Fibroblast of skin of back (primary cell): ENCODE measurements at regions not wholly inside any gene's neighbourhood (a gene's known extent, or its start where the extent isn't known, plus 50 kb on each side); places are given as distances from the start of the nearest gene placed in this dataset.
"Not testable (repeated sequence)": the region's sequence is repeated elsewhere in the genome, so short reads cannot be mapped to it uniquely, and the experiment has no call there.

Source experiments
- DNase-seq: peaks from one replicate; pipeline ENCODE4 v3.0.0-alpha.2; 2013

DNA sequence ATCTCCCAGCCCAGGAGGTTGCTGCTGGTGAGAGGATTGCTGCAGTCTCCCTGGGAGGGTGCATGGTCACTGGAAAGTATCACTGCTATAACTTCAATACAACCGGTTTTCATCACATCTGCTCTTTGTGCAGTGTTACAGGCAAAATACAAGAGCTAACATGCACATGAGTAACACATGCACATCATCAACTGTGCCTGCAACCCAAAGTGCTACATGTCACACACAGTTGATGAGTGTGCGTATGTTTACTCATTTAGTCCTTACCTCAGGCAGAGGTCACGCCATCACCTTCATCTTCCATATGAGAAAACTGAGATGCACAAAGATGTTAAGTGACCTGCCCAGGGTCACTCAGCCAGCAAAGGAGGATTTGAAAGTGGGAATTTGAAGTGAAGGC is 277.7 kb downstream of the FAM72C start:
- no peak for DNase-seq

DNA sequence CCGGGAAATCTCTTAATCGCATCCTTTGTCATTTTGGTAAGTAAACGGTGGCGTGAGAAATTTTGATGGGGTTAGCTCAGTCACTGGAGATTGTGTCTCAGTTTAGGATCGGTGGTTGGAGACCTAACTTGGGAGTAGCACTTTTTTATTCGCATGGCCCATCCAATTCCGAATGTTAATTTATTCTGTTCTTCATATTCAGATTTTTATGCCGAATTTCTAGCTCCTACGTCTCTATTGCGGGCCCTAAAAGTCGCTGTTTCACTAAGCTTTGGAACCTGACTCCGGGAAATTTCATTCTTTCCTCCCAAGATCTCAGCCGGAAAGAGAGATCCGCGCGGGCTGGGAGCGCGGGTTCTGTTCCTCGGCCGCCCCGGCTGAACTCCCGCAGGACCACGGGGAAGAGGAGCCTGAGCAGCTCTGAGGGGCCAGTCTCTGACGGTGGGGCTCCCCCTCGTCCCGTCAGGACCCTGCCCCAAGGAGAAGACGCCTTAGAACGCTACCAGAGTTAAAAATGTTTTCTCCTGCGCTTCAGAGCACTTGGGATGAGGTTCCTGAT is 279.7 kb downstream of the FAM72C start:
- no peak for DNase-seq

DNA sequence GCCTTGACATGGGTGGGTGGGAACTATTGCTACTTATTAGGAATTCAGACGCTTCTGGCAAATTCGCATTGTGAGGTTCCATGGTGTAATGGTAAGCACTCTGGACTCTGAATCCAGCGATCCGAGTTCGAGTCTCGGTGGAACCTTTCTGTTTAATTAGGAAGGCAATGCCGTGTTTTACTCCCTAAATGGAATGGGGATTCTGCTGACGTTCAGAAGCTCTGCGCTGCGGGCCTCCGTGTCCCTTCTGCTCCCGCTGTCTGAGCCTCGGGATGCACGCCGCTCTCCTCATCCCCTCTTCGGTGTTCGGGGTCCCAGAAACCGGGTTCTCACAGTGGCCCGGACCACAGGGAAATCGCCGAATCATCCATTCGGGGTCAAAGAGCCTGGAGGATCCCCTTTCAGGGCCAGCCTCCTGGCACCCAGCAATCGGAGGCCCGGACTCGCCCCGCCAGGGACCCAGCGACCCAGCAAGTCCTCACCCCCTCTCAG is 280.3 kb downstream of the FAM72C start:
- no peak for DNase-seq

DNA sequence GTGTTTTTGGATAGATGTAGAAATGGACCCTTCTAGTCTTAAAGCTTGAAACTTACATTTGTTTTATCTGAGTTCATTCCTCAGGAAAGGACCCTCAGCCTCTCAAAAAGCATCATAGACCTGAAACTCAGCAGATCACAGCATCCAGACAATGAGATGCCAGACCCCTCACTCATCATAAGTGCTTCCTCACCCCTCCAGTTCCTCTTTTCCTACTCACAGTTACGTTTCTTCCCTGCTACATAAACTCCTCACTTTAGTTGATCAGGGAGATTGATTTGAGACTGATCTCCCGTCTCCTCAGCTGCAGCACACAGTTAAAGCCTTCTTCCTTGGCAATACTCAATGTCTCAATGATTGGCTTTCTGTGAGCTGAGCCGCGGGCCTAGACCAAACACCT is 282.0 kb downstream of the FAM72C start:
- no peak for DNase-seq

DNA sequence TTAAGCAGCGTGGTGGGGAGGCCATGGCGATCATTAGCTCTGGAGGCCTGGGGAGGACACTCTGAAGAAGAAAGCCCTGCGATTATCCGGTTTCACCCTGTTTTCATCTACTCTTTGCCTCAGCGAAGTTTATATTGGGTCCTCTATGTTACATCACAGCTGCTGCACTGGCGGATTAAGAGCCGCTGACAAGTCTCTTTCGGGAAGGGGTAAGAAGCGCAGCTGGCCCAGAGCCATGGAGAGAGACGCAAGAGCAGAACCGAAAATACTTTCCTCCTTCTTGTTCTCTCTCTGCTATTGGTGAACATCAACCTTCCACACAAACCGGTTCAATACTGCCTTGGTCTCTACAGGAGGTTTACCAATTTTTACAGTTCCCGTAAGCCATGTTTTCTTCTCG is 291.5 kb downstream of the FAM72C start:
- DNase-seq, result no peak

DNA sequence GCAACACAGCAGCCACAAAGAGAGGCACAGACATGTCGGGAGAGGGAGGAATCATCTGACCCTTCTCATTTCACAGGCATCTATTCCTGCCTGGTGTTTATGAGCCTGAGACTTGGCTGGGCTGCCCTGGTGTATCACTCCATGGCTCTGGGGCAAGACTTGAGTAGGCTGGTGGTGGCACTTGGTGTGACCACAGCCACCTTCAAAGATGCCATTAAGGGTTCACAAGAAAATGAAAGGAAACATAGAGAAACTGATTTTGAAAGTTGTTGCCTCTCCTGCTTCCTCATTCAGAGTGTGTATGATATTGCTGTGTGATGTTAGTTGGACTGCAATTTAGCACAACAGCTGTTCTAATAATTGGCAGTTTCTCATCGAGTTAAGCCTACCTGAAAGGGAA is 298.8 kb downstream of the FAM72C start:
- DNase-seq, result no peak

DNA sequence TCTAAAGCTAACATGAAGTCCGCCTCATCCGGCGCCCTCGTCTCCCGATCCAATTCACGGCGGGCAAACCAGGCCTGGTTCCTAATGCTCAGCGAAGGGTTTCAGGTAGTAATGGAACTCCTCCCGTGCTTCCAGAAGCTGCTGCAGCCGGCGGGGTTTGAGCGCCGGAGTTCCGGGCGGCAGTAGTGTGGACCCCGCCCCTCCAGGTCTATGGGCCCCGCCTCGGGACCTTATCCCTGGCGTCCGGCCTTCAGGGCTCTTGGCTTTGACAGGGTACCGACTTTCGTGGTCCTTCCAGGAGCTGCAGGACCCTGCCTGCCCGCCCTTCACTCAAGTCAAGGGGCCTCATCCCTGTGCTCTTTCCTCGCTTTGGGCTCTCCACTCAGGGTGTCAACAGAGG is 304.1 kb downstream of the FAM72C start:
- no peak for DNase-seq

DNA sequence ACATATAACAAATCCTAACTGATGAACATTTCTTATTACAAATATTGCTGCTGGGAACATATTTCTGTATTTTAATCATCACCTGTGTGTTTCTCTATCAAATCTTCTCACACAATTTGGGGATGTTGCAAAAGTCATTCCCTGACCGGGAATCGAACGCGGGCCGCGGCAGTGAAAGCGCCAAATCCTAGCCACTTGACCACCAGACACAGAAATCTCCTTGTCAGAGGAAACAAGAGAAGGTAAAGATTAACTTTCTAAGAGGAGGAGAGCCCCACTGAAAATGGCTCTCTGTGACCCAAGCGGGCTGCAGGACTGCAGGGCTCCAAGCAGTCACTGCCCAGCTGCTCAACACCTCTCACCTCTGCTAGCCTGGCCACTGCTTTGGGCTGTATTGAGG is 304.9 kb downstream of the FAM72C start:
- no peak for DNase-seq

DNA sequence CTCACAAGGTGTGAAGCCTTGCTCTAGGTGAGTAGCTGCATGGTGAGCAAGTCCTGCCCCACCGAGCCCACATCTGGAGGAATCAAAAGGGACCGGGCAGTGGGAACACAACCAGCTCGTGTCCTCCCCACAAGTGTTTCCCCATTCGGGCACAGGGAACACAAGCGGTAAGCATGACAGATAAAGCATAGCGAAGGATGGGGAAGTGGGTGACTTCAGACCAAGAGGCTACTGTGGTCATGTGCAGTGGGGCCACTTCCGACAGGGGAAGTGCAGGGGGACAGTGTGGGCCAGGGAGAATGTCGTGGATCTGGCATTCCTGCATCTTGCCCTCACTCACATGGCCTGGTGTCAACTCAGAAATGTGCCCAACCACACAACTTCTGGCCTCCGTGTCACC is 306.2 kb downstream of the FAM72C start:
- DNase-seq, result no peak

DNA sequence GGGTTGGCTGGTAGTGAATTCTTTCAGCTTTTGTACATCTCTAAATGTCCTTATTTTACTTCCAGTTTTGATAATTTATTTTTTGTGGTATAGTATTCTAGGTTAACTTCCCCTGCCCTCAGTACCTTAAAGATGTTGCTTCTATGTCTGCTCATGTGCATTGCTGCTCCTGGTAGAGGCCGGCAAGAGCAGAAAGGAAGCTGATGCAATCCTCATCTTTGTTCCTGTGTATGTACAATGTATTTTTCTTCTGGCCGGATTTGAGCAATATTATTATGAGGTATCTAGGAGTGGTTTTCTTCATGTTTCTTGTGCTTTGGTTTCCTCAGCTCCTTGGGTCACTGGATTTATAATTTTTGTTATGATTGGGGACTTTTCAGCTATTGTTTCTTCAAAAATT is 308.7 kb downstream of the FAM72C start:
- DNase-seq, result not testable (repeated sequence)

DNA sequence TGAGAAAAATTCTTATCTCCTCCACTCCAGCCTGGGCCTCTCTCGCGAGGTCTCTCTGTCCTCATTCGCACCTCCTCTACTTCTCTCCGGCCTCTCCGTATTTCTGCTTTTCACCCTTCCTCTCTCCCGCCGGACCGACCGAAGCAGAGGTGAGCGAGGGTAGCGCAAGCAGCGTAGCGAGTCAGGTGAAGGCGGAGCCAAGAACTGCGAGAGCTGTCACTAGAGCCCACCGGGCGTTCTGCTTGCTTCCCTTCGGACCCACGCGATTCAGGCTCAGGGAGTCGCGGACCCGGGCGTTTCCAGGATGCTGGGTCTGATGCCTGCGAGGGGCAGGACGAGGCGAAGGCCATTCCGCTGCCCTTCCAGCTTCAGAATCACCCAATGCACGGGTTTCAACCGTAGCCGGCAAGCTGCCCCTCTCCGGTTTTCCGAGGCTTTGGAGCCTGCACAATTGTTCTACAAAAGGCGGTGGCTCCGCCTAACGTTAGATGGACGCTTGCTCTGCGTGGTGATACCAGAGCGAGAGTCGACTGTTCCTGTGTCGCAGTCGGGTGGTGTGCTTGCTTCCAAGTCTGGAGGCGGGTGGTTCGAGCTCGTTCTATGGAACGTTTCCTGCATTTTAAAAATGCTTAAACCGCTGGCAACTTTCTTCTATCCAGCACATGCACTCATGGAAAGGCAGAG is 310.2 kb downstream of the FAM72C start:
- DNase-seq, result no peak

DNA sequence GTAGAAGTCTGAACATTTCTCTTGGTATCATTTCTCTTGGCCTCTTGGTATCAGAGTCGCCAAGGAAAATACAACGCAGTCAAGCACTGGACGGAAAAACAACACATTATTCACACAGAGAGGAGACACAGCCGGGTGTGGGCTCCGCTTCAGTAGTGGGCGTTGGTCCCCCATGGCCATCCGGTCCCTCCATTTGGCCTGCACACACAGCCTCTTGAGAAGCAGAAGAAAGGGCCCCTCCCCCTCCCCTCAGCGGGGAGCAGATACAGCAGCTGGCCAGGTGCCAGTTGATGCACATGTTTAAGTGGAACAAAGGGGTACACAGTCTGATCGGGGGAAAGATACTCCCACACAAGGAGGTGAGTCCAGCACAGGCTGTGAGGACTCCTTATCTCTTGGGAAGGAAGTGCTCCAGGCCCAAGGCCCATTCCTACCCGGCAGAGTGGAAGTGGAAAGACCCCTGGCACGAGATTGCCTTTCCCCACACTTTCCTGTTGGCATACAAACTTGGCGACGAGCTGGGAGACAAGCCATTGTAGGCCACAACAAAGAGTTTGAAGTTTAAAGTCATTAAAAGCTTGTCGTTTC is 311.3 kb downstream of the FAM72C start:
- no peak for DNase-seq

DNA sequence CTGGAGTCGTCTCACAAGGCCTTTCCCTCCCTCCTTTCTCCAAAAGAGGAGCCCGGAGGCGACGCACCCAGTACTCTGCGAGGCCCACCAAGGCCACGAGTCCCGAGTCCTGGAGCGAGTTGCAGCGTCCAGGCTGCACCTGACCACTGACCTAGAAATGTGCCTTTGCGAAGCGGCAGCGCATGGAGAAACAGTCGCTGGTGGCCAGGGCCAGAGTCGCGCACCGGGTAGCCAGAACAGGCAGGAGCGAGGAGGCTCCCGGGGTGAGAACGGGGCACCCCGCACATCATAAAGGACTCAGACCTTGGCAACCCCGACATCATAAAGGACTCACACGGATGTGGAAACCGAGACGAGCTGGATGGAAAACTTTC is 318.4 kb downstream of the FAM72C start:
- DNase-seq, result no peak

DNA sequence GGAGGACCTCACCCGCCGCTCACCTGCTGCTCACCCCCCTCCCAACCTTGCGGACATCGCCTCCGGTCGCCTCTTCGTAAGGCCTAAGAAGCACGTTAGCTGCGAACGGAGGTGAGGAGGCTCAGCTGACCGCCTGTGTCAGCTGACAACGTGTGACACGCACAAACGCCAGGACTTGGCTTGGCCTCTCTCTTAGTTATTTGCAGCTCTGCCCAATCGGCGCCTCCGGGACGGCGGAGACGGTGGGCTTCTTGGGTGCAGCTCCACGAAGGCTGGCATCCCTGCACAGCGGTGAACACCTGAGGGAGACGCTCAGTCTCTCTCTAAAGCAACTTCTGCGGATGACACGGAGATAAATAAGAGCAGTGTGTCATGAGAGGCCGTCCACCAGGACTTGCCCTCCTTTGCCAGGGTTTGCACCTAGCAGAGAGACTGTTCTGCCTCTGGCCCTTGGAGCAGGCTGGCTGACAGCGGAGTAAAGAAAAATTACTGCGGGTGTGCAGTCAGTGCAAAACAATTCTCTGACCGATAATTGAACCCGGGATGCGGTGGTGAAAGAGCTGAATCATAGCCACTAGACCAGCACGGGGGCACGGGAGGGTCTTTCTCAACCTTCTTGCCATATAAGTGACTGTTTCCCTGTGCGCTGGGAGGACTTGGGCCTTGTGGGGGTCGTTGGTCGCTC is 318.9 kb downstream of the FAM72C start:
- DNase-seq, result no peak

DNA sequence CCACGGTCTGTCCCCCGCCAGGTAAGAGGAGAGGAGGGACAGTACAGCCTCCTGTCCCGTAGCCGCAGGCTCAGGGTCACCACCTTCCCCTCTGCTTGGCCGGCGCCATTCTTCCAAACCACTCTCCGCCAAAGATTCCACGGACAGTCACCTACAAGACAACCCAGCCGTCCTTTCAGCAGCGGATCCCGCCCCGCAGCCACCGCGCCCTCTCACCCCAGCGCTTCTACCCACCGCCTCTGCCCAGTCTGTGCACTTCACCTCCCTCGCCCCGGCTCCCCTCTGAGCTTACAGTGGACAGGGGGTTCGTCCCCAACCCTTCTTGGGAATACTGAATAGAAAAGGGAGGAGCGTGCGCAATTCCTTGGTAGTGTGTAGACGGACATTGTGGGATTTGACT is 319.6 kb downstream of the FAM72C start:
- DNase-seq, result no peak

DNA sequence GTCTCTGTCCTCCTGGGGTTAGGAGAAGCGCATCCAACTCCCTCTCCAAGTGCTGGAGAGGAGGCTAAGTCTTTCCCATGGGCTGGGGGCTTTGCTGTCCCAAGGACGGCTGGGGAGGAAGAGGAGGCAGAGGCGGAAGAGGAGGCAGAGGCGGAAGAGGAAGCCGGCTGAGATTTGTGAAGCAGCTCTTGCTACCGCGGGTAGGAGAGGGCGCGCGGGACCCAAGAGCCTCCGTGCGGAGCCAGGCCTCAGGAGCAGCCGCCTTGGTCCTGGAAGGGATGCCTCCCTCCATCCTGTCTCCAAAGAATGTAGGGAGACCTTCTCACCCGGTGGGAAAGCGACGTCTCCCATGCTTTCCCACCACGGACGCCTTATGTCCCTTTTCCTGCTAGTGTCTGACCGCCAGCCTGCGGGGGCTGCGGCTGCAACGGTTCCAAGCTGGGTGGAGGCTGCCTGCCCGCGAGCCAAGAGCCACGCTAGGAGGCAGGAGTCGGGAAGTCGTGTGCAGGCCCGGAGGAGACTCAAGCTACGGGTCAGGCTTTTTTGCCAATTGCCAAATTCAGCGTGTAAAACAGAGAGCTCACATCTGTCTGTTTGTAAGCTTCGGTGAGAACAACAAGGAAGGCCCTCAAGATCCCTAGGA is 320.3 kb downstream of the FAM72C start:
- DNase-seq, result no peak

DNA sequence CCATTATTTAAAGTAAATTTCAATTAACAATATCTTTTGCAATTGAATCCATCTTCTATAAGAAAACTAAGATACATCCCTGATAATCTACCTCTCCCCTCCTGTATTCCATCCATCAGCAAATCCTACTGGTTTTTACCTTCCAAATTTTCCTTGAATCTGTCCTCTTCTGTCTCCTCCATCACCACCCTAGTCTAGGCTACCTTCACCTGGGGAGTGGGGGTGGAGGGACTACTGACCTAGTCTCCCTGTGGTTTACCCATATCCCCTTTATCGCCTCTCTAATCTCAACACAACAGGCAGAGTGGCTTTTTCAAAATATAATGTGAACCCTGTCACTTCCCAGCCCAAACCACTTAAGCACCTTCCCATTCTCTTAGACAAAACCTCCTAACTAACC is 327.8 kb downstream of the FAM72C start:
- not testable (repeated sequence) for DNase-seq

DNA sequence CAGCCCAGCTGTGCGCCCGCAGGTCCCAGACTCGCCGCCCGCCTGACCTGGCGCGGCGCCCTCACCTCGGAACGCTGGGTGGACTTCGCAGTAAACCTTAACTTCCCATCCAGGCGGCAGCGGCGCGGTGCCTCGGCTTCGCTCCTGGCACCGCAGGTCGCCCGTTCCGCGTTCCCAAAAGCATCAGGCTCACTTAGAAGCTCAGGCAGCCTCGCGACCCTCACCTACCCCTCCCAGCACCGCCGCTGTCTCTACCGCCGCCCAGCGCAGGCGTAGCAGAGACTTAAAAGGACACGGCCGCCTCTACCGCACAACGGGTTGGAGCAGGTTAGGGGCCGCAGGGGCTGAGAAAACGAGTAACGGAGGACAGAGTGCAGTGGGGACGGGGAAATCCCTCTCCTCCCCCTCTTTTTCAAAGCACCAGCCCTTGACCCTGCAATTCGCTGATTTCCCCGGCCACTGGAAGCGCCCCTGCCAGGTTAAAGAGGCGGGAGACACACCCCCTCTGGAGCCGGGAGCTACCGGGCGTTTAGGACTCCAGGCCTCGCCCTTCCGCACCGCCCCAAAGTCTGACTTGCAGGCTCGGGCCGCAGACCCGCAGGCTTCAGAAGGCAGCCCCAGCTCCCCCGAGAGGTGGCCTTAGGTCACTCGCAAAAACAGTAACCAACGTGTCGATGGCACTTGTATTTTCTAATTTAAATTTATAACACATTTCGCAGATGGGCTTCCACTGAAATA is 328.5 kb downstream of the FAM72C start:
- DNase-seq, result no peak

DNA sequence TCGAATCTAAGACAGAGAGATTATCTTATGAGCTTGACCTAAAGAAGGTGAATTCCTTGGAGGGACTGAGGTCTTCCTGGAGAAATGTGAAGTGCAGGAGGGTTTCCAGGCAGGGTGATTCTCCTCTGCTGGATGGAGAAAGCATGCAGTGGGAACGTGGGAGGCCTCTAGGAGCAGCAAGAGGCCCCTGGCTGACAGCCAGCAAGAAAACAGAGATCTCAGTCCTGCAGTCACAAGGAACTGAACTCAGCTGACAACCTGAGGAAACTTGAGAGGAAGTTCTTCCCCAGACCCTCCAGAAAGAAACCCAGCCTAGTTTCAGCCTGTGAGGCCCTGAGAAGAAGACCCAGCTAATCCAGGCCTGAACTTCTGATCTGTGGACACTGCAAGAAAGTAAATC is 345.9 kb downstream of the FAM72C start:
- DNase-seq, result no peak

DNA sequence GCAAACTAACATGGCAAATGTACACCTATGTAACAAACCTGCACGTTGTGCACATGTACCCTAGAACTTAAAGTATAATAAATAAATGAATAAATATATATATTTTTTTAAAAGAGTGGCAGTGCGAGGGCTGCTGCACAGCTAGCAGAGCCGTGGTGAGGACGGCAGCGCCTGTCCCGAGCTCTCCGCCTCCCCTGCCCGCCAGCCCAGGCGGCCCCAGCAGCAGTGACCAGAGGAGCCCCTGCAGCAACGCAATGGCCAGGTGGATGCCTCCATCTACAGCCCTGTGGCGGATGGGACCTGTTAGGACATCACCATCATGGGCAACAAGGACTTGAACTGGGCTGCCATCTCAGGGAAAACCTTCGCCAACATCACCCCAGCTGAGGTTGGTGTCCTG is 351.9 kb downstream of the FAM72C start:
- no peak for DNase-seq

DNA sequence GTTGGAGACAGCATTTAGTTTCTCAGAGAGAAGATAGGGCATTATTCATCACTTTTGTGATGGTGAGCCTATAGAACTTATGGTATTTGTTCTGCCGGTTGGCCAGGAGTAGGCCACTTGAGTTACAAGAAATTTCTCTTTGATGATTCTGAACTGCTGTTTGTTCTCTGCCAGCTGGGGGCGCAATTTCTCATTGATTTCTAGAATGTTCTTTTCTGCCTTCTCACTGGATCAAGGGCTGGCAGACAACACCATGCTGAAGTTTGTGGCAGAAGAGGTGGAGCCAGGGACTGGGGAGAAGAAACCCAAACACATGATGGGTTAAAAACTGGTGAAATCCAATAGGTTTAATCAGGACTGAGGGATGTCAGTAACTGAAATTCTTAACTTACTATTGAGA is 360.6 kb downstream of the FAM72C start:
- DNase-seq, result no peak

DNA sequence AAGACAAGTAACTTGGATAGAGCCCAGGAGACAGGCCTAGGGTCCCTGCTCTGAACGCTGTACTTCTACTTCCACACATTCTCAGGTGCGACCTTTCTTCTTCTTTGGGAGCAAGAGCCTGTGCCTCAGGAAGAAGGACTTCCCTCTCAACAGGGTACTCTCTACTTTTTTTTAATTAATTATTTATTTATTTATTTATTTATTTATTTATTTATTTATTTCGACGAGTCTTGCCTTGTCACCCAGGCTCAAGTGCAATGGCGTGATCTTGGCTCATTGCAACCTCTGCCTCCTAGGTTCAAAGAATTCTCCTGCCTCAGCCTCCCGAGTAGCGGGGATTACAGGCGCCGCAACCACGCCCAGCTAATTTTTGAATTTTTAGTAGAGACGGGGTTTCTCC is 361.6 kb downstream of the FAM72C start:
- DNase-seq, result no peak

DNA sequence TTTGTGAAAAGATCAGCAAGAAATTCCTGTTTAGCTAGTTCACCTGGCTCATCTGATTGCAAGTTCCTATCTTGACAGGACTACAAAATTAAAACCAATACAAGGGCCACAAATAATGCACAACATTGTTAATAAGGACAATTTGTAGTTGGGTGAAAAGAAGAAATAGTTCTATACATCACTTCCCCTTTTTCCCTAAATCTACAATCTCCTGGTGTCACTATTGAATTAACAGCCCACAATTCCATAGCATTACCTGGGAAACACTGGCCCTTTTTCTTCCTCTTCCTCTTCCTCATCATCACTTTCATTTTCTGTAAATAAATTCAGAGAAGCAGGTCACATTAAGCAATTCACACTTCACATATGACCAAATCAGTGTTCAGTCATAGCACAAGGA is 366.9 kb downstream of the FAM72C start:
- no peak for DNase-seq
